ENCODE measurements at regions not wholly inside any gene's neighbourhood (a gene's known extent, or its start where the extent isn't known, plus 50 kb on each side); places are given as distances from the start of the nearest gene placed in this dataset.
"Not testable (repeated sequence)": the region's sequence is repeated elsewhere in the genome, so short reads cannot be mapped to it uniquely, and the experiment has no call there.

DNA sequence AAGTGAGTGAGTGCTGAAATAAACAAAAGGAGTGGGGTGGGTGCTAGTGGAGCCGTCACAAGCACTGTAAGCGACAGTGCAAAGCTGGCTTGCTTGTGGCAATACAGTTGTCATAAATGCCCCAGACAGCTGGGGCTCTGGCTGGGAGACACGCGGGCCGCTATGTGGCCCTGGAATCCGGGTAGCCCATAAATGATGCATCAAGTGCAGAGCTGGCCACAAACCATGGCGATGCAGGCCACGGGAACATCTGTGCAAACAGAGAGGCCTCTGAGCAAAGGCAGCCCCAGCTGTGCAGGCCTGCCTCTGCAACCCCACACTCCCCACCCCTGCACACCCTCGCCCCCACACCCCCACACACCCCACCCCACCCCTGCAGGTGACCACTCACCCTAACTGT is 349.2 kb upstream of the ID2 start:
- Histone ChIP-seq H3K4me1 (peaks cover 0 to 39% (median 0%) of the 10 kb centered on the region in 12 donors), H3K36me3 (no peaks in the 10 kb centered on the region), H3K27ac (no peak overlapping the region), H3K27me3 (no peaks in the 10 kb centered on the region), H3K4me3 (no peak overlapping the region), H3K9me3 (no peaks in the 10 kb centered on the region)
- intact Hi-C loops (cut with DNase I), result no loop called here
- TF ChIP-seq POLR2A (IDR thresholded peaks at IDR 0.05), result no peak
- TF ChIP-seq, protein P1, sequence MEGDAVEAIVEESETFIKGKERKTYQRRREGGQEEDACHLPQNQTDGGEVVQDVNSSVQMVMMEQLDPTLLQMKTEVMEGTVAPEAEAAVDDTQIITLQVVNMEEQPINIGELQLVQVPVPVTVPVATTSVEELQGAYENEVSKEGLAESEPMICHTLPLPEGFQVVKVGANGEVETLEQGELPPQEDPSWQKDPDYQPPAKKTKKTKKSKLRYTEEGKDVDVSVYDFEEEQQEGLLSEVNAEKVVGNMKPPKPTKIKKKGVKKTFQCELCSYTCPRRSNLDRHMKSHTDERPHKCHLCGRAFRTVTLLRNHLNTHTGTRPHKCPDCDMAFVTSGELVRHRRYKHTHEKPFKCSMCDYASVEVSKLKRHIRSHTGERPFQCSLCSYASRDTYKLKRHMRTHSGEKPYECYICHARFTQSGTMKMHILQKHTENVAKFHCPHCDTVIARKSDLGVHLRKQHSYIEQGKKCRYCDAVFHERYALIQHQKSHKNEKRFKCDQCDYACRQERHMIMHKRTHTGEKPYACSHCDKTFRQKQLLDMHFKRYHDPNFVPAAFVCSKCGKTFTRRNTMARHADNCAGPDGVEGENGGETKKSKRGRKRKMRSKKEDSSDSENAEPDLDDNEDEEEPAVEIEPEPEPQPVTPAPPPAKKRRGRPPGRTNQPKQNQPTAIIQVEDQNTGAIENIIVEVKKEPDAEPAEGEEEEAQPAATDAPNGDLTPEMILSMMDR (IDR thresholded peaks at IDR 0.05), result no peak
- DNase-seq (no peak), ATAC-seq (no peak)
- 80 to 94% (median 92%) methylated on average over 7 to 9 of the region's 9 CpGs for WGBS, 4 donors

DNA sequence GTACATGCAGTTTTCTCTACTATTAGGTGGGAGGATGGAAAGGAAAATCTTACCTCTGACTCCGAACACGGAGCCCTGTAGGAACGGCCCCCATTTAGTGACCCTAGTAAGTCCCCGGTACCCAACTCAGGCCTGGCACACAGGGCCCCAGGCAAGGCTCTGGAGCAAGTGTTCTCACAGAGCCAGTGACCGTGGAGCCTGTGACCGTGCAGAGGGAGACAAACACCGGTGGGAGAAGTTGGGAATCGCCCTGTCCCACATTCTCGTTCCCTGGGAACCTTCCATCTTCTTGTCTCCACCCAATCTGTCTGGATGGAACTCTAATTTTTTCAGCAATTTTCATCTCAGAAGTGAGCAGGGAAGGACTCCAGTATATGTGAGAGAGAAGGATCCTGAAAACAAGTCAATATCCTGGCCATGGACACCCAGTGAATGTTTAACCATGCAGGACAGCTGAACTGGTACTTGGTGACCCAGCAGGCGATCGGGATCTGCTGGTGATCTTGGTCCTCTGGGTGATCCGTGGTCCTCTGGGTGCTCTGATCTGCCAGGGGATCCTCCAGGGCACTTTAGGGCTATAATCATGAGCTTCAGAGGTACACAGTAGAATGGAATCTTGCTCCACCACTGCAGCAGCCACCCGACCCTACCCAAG is 348.6 kb upstream of the ID2 start:
- ATAC-seq, result no peak
- DNase-seq, result no peak
- Histone ChIP-seq H3K27me3 (no peaks in the 10 kb centered on the region), H3K4me1 (peaks cover 0 to 39% (median 0%) of the 10 kb centered on the region in 12 donors), H3K4me3 (no peak overlapping the region), H3K9me3 (no peaks in the 10 kb centered on the region), H3K27ac (no peak overlapping the region), H3K36me3 (no peaks in the 10 kb centered on the region)
- 90 to 95% (median 94%) methylated on average over 13 of the region's 13 CpGs for WGBS, 4 donors
- TF ChIP-seq, protein P1 (IDR thresholded peaks at IDR 0.05), result no peak
- TF ChIP-seq POLR2A (IDR thresholded peaks at IDR 0.05), result no peak
- intact Hi-C loops (cut with DNase I), result no loop called here

DNA sequence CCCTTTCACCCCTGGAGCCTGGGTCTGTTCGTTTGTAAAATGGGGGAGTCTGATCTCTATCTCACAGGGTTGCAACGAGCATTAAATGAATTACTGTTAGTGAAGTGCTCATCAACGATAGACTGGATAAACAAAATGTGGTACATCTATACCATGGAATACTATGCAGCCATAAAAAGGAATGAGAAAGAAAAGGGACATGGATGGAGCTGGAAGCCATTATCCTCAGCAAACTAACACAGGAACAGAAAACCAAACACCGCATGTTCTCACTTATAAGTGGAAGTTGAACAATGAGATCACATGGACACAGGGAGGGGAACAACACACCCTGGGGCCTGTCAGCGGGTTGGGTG is 348.0 kb upstream of the ID2 start:
- H3K27ac ChIP-seq, result not testable (repeated sequence)

DNA sequence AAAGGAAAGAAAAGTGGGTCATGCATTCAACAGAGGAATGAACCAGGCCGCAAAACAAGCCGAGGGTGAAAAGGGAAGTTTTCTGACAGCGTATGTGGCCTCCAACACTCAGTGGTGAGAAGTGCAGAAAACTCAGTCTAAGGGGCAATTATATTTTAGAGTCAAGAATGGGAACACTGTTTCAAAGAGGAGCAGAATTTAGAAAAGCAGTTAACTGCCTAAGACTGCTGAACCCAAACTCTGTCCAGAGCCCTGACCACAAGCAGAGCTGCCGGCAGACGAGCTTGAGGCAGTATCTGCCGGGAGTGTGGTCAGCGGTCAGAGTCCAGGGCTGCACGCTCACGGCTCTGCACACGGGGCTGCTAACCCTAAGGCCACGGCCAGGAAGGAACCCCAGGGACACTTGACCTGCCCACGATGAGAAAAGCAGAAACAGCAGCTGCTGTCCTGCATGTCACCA is 347.0 kb upstream of the ID2 start:
- TF ChIP-seq, protein P1 (IDR thresholded peaks at IDR 0.05), result no peak
- TF ChIP-seq POLR2A (IDR thresholded peaks at IDR 0.05), result no peak
- no peak overlapping the region for H3K4me3 ChIP-seq
- intact Hi-C loops (cut with DNase I), result no loop called here
- H3K27me3 ChIP-seq, result no peaks in the 10 kb centered on the region
- no peaks in the 10 kb centered on the region for H3K36me3 ChIP-seq
- H3K4me1 ChIP-seq, result peaks cover 0 to 25% (median 0%) of the 10 kb centered on the region in 12 donors
- no peak overlapping the region for H3K27ac ChIP-seq
- ATAC-seq, result peak in 1 of 4 donors; percentile 15
- H3K9me3 ChIP-seq, result no peaks in the 10 kb centered on the region
- DNase-seq, result no peak
- WGBS, 4 donors, result 77 to 84% (median 81%) methylated on average over 9 to 12 of the region's 12 CpGs

More for the DNA sequence above, 348.0 kb upstream of the ID2 start:
- ATAC-seq; H3K4me3 ChIP-seq; intact Hi-C loops (cut with DNase I); H3K36me3 ChIP-seq; H3K27me3 ChIP-seq; H3K9me3 ChIP-seq; DNase-seq: not testable (repeated sequence)
- peaks cover 0 to 34% (median 0%) of the 10 kb centered on the region in 12 donors for H3K4me1 ChIP-seq
- 85 to 92% (median 89%) methylated on average over 5 of the region's 5 CpGs for WGBS, 4 donors

DNA sequence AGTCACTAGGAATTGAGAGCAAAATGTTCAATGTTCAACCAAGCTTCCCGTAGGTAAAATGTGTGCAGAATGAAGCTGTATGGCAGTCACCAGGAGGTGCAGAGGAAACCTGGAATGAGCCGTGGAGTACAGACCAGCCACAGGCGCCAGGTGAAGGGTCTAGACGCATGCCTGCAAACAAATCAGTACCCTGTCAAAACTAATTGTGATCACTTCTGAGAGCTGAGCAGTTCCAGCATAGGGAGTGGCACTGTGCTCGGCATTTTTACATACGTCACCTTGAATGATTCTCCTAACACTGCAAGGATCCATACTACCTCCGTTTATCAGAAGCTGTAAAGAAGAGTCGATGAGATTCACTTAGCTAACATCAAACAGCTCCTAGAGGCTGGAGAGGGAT is 346.1 kb upstream of the ID2 start:
- H3K4me1 ChIP-seq, result peaks cover 0 to 20% (median 0%) of the 10 kb centered on the region in 12 donors
- peaks cover 0 to 3% (median 0%) of the 10 kb centered on the region in 12 donors for H3K9me3 ChIP-seq
- DNase-seq (no peak), ATAC-seq (no peak)
- 82 to 87% (median 86%) methylated on average over 8 of the region's 8 CpGs for WGBS, 4 donors
- TF ChIP-seq, protein P1 (IDR thresholded peaks at IDR 0.05), result no peak
- TF ChIP-seq POLR2A (IDR thresholded peaks at IDR 0.05), result no peak
- intact Hi-C loops (cut with DNase I), result no loop called here
- no peaks in the 10 kb centered on the region for H3K36me3 ChIP-seq
- H3K27me3 ChIP-seq, result no peaks in the 10 kb centered on the region
- H3K4me3 ChIP-seq, result no peak overlapping the region
- H3K27ac ChIP-seq, result no peak overlapping the region

Data from heart left ventricle (tissue), 16 donors.